ENCODE measurements at regions not wholly inside any gene's neighbourhood (a gene's known extent, or its start where the extent isn't known, plus 50 kb on each side); places are given as distances from the start of the nearest gene placed in this dataset.
"Not testable (repeated sequence)": the region's sequence is repeated elsewhere in the genome, so short reads cannot be mapped to it uniquely, and the experiment has no call there.

DNA sequence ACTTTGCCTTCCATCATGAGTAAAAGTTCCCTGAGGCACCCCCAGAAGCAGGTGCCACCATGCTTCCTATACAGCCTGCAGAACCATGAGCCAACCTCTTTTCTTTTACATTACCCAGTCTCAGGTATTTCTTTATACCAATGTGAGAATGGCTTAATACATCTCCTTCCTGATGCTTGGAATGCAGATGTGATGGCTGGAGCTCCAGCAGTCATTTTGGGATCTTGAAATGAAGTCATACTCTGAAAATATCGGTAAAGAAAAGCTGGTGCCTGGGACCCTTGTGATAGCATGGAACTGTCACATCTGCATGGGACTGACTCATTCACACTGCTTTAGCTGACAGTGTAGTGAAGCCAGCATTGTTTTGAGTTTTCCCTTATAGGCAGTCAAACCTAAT, 634.5 kb upstream of the NRP1 start:
- H3K4me1 Mint-ChIP-seq: peaks cover 9% of the 10 kb centered on the region
- no peak overlapping the region for H3K4me3 Mint-ChIP-seq
- peaks cover 21% of the 10 kb centered on the region for H3K9me3 Mint-ChIP-seq
- no peaks in the 10 kb centered on the region for H3K27me3 Mint-ChIP-seq (ENCODE audit: low read depth)
- TF ChIP-seq, protein P1, sequence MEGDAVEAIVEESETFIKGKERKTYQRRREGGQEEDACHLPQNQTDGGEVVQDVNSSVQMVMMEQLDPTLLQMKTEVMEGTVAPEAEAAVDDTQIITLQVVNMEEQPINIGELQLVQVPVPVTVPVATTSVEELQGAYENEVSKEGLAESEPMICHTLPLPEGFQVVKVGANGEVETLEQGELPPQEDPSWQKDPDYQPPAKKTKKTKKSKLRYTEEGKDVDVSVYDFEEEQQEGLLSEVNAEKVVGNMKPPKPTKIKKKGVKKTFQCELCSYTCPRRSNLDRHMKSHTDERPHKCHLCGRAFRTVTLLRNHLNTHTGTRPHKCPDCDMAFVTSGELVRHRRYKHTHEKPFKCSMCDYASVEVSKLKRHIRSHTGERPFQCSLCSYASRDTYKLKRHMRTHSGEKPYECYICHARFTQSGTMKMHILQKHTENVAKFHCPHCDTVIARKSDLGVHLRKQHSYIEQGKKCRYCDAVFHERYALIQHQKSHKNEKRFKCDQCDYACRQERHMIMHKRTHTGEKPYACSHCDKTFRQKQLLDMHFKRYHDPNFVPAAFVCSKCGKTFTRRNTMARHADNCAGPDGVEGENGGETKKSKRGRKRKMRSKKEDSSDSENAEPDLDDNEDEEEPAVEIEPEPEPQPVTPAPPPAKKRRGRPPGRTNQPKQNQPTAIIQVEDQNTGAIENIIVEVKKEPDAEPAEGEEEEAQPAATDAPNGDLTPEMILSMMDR (IDR thresholded peaks at IDR 0.05; ENCODE audit: unreplicated experiment): no peak
- DNase-seq (ENCODE audit: low spot score in 2 of 2, unreplicated experiment in 2 of 2): no peak
- H3K27ac Mint-ChIP-seq: no peak overlapping the region
- no peaks in the 10 kb centered on the region for H3K36me3 Mint-ChIP-seq

GRCh38 chr10:33967606-33968120, 633.2 kb upstream of the NRP1 start:
- H3K9me3 Mint-ChIP-seq: peaks cover 21% of the 10 kb centered on the region
- H3K36me3 Mint-ChIP-seq: no peaks in the 10 kb centered on the region
- H3K27ac Mint-ChIP-seq: no peak overlapping the region
- DNase-seq (ENCODE audit: low spot score in 2 of 2, unreplicated experiment in 2 of 2): no peak
- no peaks in the 10 kb centered on the region for H3K27me3 Mint-ChIP-seq (ENCODE audit: low read depth)
- TF ChIP-seq, protein P1 (IDR thresholded peaks at IDR 0.05; ENCODE audit: unreplicated experiment): no peak
- H3K4me1 Mint-ChIP-seq: peaks cover 9% of the 10 kb centered on the region
- H3K4me3 Mint-ChIP-seq: no peak overlapping the region

DNA sequence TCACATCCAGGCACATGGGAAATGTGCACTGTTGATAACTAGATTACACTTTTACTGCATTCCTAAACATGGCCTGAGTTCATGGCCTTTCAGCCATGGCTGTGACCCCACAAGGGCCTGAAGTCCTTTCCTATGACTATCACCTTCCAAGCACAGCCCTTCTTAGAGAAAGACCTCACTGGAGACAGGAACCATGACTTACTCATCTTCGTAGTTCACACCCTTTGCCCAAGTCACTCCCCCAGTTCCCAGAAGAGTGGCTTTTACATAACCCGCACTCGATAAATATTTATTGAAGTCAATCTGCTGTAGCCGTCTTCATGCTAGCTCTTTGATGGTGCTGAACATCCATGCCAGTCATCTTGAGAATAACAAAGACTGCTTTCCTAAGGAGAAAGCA, 632.5 kb upstream of the NRP1 start:
- Mint-ChIP-seq H3K4me1 (peaks cover 9% of the 10 kb centered on the region), H3K9me3 (peaks cover 15% of the 10 kb centered on the region), H3K4me3 (no peak overlapping the region), H3K27ac (no peak overlapping the region), H3K27me3 (ENCODE audit: low read depth) (no peaks in the 10 kb centered on the region), H3K36me3 (no peaks in the 10 kb centered on the region)
- no peak for DNase-seq (ENCODE audit: low spot score in 2 of 2, unreplicated experiment in 2 of 2)
- TF ChIP-seq, protein P1 (IDR thresholded peaks at IDR 0.05; ENCODE audit: unreplicated experiment): no peak

DNA sequence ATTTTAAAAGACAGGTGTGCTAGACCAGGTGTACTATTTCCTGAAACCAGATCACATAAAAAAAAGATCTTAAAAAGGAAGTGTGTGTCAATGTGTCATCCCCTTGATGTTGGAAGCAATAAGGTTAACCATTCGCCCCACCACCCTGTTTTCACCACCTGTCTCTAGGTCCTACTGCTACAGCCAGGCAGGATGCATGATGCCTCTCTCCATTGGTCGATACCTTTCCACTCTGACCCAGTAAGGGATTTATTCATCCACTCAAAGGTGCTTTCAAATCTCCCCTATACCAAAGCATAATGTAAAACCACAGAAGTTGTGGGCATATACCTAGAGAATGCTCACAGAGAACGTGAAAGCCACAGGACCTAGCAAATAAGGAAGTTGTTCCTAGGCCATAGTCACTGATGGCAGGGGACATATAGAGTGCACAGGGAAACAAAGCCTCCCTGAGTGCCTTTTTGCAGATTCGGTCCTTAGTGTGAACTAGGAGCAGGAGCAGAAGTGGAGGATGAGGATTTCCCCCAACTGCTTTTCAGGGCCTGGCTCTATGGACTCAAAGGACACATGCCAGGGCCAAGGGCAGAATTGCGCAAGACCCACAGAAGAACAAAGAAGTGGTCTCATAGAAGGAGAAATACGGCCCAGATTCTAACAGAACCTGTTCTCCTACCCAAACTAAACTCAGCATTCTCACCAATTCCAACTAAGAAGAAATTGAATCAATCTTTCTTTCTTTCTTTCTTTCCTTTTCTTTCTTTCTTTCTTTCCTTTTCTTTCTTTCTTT, 631.5 kb upstream of the NRP1 start:
- TF ChIP-seq, protein P1 (IDR thresholded peaks at IDR 0.05; ENCODE audit: unreplicated experiment): no peak
- no peaks in the 10 kb centered on the region for H3K27me3 Mint-ChIP-seq (ENCODE audit: low read depth)
- peaks cover 14% of the 10 kb centered on the region for H3K9me3 Mint-ChIP-seq
- no peak overlapping the region for H3K27ac Mint-ChIP-seq
- DNase-seq (ENCODE audit: low spot score in 2 of 2, unreplicated experiment in 2 of 2): no peak
- no peaks in the 10 kb centered on the region for H3K36me3 Mint-ChIP-seq
- H3K4me3 Mint-ChIP-seq: no peak overlapping the region
- H3K4me1 Mint-ChIP-seq: peaks cover 7% of the 10 kb centered on the region

DNA sequence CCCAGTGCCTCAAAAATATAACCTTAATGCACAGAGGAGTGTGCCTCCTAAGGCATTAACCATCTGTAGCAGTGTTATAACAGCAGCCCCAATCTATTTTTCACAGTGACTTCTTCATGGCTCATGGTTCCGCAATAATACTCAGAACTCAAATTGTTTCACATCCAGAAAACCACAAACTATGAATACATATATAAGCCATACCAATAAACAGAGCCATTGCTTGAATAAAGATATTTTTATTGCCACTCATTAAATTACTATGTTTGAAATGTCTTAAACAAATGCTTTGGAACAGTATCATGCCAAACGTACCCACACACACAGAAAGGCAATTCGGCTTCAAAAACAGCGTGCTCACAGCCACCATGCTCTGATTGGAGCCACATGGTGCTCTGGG, 629.3 kb upstream of the NRP1 start:
- TF ChIP-seq, protein P1 (IDR thresholded peaks at IDR 0.05; ENCODE audit: unreplicated experiment): no peak
- H3K4me1 Mint-ChIP-seq: no peaks in the 10 kb centered on the region
- H3K27me3 Mint-ChIP-seq (ENCODE audit: low read depth): no peaks in the 10 kb centered on the region
- H3K27ac Mint-ChIP-seq: no peak overlapping the region
- peaks cover 5% of the 10 kb centered on the region for H3K9me3 Mint-ChIP-seq
- DNase-seq (ENCODE audit: low spot score in 2 of 2, unreplicated experiment in 2 of 2): no peak
- H3K4me3 Mint-ChIP-seq: no peak overlapping the region
- H3K36me3 Mint-ChIP-seq: no peaks in the 10 kb centered on the region

DNA sequence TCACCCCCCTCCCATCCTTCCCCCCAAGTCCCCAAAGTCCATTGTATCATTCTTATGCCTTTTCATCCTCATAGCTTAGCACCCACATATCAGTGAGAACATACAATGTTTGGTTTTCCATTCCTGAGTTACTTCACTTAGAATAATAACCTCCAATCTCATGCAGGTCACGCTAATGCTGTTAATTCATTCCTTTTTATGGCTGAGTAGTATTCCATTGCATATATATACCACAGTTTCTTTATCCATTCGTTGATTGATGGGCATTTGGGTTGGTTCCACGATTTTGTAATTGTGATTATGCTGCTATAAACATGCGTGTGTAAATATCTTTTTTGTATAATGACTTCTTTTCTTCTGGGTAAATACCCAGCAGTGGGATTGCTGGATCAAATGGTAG, 621.9 kb upstream of the NRP1 start:
- H3K4me1 Mint-ChIP-seq; H3K27me3 Mint-ChIP-seq (ENCODE audit: low read depth); H3K4me3 Mint-ChIP-seq; H3K27ac Mint-ChIP-seq; H3K36me3 Mint-ChIP-seq; DNase-seq (ENCODE audit: low spot score in 2 of 2, unreplicated experiment in 2 of 2): not testable (repeated sequence)
- H3K9me3 Mint-ChIP-seq: peaks cover 14% of the 10 kb centered on the region

Measured in mesothelial cell of epicardium (in vitro differentiated cells).